GM21528 (cell line): ENCODE measurements at regions not wholly inside any gene's neighbourhood (a gene's known extent, or its start where the extent isn't known, plus 50 kb on each side); places are given as distances from the start of the nearest gene placed in this dataset.
"Not testable (repeated sequence)": the region's sequence is repeated elsewhere in the genome, so short reads cannot be mapped to it uniquely, and the experiment has no call there.

Experiments
- ATAC-seq: cut with Tn5 transposase; IDR thresholded peaks from one replicate; pipeline ENCODE4 v1.9.1; 2021; ENCODE audit warnings: mild to moderate bottlenecking, moderate library complexity; ENCODE audit not compliant: unreplicated experiment, low FRiP score

DNA sequence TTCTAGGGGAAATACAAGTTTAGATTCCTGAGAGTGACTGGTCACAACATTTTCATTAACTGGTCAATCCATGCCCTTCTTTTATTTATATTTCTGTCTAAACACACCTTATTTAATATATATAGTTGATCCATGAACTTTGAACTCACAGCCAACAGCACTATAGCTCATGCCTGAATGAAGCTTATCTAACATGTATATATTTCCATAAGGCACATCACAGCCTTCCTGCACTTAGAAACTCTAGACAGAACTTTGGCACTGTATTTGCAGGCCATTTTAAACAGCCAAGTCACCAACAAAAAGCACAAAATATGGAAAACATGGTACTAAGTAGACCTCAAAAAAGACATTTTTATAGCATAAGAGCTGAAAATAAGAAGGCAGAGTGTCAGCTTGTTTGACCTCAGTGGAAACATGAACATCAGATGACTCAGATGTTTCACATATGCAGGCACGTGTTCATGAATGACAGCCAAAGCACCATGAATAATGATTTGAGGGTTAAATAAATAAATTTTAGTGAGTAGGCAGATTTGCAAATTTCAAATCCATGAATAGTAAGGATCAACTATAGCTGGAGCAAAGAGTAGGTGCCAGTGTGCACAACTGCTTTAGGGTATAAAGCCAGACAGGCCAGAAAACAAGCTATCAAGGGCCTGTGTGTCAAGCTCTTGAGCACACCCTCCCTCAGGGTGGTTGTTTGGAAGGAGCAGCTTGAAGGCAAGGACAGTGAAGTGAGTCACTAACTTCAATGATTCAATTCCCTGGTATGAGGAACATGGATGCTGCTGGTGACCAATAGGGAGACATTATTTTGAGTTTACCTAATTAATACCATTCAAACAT lies 88.9 kb upstream of the NT5E start:
- no peak for ATAC-seq

DNA sequence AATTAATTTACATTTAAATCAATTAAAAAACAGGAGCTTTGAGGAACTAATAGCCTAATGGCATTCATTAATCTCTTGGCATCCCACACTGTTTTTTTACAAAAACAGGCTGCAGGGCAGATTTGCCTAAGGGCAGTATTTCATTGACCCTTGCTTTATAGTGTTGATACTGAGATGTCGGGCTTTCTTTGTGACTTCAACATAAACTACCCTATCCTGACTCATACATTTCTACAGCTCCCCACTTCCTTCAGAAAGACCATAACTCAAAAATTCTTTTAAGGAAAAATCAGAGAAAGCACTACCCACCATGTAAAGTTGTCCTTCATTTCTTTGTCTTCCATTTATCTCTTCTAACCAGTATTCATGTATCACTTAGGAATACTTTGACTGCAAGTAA lies 92.2 kb upstream of the NT5E start:
- ATAC-seq: no peak

DNA sequence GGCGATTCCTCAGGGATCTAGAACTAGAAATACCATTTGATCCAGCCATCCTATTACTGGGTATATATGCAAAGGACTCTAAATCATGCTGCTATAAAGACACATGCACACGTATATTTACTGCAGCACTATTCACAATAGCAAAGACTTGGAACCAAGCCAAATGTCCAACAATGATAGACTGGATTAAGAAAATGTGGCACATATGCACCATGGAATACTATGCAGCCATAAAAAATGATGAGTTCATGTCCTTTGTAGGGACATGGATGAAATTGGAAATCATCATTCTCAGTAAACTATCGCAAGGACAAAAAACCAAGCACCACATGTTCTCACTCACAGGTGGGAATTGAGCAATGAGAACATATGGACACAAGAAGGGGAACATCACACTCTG lies 93.1 kb upstream of the NT5E start:
- ATAC-seq: not testable (repeated sequence)

DNA sequence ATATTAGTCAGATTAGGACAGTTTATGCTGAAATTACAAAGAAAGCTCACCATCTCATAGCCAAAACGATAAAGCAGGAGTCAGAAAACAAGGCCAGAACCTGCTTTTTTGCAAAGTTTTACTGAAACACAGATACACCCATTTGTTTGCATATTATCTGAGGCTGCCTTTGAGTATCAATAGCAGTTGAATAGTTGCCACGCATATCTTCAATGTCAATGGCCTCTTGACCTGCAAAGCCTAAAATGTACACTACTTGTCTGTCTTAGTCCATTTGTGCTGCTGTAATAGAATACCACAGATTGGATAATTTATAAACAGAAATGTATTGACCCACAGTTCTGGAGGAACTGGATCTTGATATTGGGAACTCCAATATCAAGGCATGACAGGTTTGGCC lies 94.1 kb upstream of the NT5E start:
- no peak for ATAC-seq

DNA sequence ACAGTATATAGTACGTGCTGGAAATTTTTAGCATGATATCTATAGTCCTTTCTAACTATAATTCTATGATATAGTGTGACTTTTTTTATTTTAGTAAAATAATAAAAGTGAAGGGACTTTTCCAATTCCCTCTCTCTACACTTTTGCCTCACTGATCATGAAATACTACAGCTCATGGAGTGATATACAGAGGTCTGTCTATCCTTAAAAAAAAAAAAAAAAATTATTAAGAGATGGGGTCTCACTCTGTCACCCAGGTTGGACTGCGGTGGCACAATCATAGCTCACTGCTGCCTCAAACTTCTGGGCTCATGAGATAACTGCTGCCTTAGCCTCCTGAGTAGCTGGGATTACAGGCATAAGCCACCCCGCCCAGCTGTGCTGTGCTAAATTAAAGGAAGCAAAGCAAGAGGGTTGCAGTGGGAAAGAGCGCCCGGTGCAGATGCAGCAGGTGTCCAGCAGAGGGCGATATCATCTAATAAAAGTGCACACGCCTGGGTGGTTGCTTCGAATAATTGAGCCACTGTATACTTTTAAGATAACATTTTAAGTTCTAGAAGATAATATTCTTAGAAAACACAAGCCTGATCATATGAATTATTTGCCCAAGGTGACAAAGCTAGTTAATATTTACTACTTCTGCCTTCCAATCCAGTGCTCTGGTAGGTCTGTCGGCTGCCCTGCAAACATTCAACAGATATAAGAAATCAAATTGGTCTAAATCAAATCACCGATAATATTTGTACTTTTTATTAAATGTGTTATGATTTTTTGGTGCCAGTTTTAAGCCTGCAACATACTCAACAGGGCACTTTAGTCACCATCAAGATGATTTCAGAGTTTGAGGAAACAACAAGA lies 94.9 kb upstream of the NT5E start:
- peak; percentile 87 for ATAC-seq

DNA sequence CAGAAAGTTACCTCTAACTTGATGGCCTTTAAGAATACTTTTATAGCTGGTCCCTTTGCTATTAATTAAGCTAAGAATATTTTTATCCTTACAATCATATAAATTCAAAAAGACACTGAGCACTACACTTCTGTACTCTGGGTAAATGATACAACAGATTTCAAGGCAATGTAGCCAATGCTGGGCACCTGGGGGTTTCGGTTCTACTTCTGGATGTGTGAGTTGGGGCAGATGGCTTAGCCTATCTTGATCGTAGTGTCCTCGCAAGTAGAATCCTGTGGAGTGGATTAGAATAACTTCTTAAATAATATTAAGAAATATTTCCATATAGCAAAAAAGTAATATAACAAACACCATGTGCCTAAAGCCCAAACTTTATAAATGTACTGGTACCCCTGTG lies 96.9 kb upstream of the NT5E start:
- no peak for ATAC-seq

DNA sequence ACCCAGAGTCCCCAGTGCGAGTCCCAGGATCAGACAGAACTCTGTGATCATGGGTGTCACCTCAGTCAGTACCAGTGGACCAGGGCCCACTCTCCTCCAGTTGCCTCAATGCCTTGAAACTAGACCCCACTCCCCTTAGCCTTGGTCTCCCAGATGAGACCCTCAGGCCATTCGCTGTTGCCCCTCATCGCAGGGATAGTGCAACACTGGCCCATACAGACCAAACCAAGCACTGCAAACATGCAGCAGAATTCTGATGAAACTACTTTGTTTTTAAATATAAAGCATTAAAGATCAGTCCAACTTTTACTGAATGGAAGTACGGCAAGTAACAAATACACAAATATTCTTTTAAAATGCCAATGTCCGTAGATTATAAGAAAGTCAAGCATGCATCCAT lies 101.2 kb upstream of the NT5E start:
- no peak for ATAC-seq

DNA sequence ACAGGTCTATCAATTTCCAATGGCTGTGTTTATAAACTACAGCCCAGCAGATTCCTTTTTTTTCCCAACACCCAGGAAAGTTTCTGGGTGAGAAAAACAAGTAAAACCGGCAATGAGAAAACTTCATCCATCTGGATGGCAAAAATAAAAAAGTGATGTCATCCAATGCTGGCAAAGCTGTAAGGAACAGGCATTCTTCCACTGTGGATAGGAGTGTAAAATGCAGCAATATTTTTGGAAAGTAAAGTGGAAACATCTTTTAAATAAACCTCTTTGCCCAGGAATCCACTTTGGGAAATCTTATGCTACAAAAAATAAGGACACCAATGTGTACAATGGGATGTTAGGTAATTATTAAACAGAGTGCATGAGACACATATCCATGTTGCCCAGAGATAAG lies 102.1 kb upstream of the NT5E start:
- no peak for ATAC-seq

DNA sequence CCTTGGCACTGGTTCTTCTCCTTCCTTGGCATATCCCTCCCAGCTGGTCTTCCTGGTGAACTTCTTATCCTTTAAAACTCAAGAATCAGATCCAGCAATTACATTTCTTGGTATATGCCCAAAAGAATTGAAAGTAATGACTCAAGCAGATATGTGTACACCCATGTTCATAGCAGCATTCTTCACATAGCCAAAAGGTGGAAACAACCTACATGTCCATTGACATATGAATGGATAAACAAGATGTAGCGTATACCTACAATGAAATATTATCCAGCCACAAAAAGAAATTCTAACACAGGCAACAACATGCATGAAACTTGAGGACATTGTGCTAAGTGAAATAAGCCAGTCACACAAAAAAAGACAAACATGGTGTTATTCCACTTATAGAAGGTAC lies 103.7 kb upstream of the NT5E start:
- ATAC-seq: no peak

DNA sequence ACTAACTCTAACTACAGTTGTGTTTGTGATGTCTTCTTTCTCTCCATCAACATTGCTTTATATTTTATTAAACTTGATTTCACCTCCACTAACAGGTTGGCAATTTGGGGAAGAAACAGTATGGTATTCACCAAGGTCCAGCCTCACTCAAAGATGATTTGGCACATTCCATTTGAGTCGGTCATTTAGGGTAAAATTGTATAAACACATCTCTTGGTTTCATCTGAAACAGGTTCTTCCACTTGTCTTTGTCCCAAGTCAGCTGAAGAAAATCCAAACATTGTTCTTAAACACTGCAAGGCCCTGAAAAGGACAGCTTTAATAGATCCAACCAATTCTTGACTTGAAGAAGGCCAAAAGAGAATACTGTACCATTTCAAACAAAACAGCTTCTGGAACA lies 104.9 kb upstream of the NT5E start:
- no peak for ATAC-seq

DNA sequence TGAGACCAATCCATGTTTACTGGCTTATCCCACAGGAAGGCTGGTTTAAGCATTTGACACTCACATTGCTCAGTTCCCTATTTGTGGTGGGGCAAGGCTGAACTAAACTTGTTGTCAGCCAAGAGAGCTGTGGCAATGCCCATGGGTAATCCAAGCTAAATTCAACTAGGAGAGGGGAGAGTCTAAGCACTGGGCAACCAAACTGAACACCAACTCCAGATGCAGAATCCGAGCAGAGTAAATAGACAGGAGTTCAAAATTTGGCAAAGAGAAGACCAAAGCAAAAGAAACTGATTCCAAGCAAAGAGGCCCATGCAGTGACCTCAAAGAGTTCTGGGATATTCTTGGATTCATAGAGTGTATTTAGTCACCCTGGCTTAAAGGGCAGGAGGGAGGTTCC lies 106.5 kb upstream of the NT5E start:
- ATAC-seq: no peak

DNA sequence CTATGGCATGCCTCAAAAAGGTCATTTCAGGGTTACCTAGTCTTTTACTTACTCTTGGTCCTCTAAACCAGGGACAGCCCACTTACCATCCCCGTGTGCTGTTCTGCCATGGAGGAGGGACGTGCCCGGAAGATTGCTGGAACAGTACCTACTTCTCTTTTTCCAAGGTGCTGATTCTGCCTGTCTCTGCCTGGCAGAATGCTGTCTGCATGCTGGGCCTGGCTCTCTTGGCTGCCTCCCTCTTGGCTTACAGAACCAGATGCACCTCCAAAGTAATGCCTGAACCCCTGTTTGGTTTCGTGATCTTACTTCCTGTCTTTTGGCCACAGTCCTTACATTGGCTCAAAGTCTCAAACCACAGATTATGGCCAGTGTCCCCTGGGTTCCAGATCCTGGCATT lies 120.7 kb upstream of the NT5E start:
- ATAC-seq: no peak

DNA sequence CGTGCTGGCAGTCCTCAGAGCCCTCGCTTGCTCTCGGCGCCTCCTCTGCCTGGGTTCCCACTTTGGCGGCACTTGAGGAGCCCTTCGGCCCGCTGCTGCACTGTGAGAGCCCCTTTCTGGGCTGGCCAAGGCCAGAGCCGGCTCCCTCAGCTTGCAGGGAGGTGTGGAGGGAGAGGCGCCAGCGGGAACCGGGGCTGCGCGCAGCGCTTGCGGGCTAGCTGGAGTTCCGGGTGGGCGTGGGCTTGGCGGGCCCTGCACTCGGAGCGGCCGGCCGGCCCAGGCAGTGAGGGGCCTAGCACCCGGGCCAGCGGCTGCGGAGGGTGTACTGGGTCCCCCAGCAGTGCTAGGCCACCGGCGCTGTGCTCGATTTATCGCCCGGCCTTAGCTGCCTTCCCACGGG lies 124.1 kb upstream of the NT5E start:
- ATAC-seq: not testable (repeated sequence)

DNA sequence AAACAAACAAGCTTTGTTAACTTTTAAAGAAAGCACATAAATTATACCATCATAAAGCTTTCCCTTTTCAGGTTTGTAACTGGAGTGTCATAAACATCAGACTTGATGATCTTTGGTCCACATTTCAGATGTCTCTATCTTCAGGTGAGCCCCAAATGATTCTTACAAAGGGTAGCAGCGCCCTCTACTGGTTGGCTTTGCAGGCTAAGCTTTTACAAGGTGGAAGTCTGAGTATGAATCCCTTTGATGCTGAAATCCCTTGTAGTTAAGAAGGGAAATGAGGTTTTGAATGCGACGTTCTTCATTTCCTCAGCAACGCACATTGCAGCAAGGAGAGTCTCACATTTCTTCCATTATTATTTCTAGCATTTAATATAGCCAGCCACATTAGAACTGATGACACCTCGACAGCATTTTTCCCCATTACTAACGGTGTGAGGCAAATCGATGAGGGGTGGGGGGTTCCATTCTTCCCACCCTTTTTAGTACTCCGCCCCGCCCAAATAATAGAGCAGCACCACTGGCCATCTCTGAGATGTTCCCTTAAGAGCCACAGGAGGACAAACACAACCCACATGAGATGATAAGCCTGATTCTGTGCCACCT lies 126.3 kb upstream of the NT5E start:
- ATAC-seq: peak; percentile 76

DNA sequence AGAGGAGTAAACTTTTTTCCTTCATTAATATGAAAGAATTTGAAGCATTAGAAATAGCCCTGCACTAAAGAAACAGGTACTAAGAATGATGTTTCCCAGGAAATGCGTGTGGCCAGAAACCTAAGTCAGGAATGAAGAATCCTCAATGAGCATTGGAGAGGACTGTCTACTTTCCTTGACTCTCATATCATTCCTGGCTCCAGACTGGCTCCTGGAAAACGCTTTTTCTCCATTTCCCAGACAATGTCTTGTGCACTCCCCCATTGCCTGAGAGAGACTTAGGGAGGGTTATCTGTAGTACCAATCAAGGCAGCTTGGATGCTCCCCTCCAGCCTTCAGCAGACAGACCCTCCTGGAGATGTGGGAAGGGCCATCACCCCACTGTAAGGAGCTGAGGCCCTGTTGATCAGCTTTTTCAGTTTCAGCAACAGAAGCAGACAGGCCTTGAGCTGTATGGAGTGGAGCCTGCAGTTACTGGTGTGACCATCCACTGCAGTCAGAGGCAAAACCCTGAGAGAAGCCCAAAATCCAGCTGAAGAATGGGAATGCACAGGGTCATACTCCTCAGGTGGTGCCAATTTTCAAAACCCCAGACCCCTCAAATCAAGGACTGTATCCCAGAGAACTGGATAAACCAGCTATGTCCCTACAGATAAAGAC lies 127.3 kb upstream of the NT5E start:
- ATAC-seq: no peak

DNA sequence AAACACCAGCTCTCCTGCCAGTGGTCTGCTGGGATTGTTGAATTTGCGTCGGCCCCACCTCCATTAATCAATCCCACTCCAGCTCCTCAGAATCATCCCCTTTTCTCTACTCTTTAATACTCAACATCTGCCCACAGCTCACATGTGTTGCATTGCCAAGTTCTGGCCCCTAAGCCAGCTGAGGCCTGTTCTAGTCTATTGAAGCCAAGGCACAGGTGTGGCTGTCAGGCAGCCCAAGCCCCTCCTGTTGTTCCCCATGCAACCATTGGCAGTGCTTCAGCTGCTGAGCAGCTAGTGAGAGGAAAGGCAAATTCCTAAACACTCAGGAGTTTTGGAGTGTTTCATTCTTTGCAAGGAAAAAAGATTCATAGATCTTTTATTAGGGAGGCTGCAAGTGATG lies 128.0 kb upstream of the NT5E start:
- no peak for ATAC-seq

DNA sequence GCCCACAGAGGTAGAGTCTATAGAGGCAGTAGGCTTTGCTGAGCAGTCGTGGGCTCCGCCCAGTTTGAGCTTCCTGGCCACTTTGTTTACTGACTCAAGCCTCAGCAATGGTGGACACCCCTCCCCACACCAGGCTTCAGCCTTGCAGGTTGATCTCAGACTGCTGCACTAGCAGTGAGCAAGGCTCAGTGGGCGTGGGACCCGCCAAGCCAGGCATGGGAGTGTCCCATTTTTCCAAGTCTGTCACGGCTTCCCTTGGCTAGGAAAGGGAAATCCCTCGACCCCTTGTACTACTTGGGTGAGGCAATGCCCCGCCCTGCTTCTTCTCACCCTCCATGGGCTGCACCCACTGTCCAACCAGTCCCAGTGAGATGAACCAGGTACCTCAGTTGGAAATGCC lies 135.3 kb upstream of the NT5E start:
- no peak for ATAC-seq

DNA sequence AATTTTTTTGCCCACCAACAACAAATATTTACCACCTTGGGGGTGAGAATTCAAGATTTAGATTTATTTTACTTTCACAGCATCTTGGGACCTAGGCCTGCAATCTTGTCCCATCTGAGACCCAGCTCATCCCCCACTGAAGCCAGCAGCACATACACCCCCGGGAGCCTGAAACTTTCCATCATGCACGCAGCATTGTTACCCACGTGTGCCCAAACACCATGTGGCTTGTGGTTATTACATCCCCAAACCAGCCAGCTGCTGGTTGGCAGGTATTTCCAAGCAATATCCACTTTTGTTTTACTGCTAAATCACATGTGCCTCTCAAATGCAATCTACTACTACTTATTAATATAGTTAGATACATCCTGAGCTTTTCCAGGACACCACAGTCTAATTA lies 149.3 kb upstream of the NT5E start:
- ATAC-seq: no peak

DNA sequence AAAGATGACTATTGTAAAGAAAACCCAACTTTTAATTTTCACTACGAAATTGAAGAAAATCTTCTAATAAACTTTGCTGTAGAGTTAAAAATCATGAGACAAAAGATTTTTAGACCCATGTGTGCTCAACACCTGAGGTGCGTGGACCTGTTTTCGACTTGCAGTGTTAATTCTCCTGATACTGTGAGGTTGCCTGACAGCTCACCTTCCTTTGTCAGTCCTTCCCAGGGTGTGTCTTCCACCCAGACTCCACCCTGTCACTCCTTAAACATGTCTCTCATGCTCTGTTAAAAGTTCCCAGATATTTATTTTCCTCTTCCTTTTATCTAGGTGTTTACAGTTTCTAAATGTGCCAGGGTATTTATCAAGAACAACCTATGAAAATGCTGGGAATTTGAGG lies 151.3 kb upstream of the NT5E start:
- ATAC-seq: no peak

DNA sequence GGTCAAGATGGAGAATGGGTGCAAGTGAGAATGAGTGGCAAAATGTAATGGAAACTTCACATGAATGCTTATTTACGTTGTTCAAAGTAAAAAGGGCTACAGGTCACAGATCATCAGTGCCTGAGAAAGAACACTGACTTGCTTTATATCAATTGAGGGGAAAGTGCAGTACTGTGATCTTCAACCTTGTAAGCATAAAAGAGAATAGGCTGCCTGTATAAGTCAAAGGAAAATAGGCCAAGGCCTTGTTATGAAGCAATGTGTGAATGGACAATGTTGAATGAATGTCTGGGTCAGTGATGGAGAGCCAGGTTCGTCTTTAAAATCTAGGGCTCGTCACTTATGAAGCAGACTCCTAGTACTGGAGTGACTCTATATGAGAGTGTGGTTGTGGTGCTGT lies 158.6 kb upstream of the NT5E start:
- ATAC-seq: no peak

DNA sequence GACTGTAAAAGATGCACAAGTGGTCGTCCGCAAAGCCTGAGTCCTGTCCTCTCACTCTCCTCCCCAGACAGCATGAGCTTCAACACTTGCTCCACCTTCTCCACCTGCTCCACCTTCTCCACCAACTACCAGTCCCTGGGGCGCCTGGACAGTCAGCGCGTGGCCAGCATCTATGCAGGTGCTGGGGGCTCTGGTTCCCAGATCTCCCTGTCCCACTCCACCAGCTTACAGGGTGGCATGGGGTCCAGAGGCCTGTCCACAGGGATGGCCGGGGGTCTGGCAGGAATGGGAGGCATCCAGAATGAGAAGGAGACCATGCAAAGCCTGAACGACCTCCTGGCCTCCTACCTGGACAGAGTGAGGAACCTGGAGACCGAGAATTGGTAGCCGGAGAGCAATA lies 162.2 kb upstream of the NT5E start:
- no peak for ATAC-seq
